ENCODE measurements at regions not wholly inside any gene's neighbourhood (a gene's known extent, or its start where the extent isn't known, plus 50 kb on each side); places are given as distances from the start of the nearest gene placed in this dataset.

DNA sequence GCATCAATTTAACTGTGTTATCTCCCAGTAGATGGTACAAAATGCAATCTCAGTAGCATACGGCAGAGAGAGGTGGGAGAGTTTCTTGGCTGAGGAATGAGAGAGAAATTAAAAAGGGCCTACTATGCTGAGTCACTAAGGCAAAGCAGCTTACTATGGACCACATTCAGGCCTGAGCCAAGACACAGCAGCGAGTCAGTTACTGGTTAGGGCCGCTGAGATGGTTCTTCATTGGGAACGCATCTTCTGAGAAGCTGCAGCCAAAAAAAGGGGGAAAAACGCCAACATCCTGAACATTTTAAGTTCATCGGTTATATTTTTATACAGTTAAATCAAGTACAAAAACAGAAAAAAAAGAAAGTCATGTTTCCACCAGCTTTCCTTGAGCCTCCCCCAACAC is 61.1 kb upstream of the BDNF start:
- DNase-seq: no peak
- Histone ChIP-seq H3K27ac (no peak overlapping the region), H3K4me1 (no peaks in the 10 kb centered on the region), H3K27me3 (no peaks in the 10 kb centered on the region), H3K36me3 (no peaks in the 10 kb centered on the region), H3K4me3 (no peak overlapping the region), H3K9me3 (no peaks in the 10 kb centered on the region)
- TF ChIP-seq, protein P1, sequence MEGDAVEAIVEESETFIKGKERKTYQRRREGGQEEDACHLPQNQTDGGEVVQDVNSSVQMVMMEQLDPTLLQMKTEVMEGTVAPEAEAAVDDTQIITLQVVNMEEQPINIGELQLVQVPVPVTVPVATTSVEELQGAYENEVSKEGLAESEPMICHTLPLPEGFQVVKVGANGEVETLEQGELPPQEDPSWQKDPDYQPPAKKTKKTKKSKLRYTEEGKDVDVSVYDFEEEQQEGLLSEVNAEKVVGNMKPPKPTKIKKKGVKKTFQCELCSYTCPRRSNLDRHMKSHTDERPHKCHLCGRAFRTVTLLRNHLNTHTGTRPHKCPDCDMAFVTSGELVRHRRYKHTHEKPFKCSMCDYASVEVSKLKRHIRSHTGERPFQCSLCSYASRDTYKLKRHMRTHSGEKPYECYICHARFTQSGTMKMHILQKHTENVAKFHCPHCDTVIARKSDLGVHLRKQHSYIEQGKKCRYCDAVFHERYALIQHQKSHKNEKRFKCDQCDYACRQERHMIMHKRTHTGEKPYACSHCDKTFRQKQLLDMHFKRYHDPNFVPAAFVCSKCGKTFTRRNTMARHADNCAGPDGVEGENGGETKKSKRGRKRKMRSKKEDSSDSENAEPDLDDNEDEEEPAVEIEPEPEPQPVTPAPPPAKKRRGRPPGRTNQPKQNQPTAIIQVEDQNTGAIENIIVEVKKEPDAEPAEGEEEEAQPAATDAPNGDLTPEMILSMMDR (IDR thresholded peaks at IDR 0.05): no peak
- ATAC-seq: no peak
- intact Hi-C loops (cut with DNase I): no loop called here
- FAIRE-seq: no peak
- 71 to 78% methylated on average over 6 of the region's 6 CpGs for WGBS, 2 donors

DNA sequence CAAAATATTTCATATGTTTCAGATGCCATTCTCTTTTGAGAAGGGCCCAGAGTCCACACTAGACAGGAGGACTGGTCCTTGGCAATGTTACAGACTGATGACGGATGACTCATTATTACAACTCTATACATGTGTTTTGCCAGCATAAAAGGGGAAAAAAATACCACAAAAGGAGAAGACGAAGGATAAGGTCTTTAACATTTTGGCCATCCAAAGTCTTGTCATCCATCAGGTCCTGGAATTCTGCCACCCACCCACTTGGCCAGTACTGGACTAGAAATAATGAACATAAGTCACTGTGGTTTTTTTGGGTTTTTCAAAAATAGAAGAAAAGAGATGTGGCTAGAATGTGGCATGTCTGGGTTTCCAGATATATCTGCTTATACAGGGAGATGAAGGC is 57.7 kb upstream of the BDNF start:
- DNase-seq (no peak), ATAC-seq (no peak), FAIRE-seq (no peak)
- no peak overlapping the region for H3K27ac ChIP-seq
- WGBS, 2 donors: 62 to 74% methylated on average over 2 of the region's 2 CpGs
- no peaks in the 10 kb centered on the region for H3K27me3 ChIP-seq
- H3K4me1 ChIP-seq: no peaks in the 10 kb centered on the region
- H3K9me3 ChIP-seq: no peaks in the 10 kb centered on the region
- TF ChIP-seq, protein P1 (IDR thresholded peaks at IDR 0.05): no peak
- no peaks in the 10 kb centered on the region for H3K36me3 ChIP-seq
- intact Hi-C loops (cut with DNase I): no loop called here
- no peak overlapping the region for H3K4me3 ChIP-seq

DNA sequence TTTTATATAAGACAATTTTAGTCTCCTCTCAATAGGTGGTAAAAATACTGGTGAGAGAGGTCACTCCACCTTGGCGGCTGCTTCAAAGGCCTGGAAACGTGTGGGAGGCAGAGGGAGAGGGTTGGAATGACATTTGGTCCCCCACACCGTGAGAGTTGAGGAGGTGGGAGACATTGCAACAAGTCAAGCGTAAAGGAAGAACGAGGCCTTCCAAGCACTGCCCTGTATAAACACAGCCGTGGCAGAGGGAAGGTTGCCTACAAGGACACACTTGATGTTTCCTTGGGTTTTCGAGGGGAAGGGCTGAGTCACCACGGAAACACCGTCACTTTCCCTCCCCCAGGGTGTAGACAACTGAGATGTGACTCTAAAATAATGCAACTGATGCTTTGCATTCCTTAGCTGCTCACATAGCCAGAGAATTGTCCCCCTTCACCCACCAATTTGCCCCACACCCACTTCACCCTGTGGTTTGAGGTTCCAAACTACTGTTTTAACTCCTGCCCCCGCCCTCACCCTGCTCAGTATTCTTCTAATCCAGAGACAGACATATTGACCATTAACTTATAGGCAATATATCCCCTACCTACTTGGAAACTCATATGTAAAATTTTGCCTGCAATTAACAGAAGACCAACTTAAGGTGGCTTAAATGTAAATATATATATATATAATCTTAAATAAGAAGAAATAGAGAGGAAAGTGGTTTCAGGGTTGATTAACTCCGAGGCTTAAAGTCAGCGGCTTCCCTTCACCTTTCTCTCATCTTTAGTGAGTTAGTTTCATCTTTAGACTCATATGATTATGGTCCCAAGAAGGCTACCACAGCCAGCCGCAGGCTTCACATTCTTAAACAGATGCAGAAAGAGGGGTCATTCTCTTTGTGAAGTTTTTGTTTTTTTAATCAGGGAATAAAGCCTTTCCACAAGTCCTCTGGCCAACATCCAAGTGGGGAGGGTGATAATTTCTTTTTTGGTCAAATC is 54.1 kb upstream of the BDNF start:
- intact Hi-C loops (cut with DNase I): no loop called here
- 40 to 49% methylated on average over 13 of the region's 13 CpGs for WGBS, 2 donors

More for the DNA sequence above, 54.1 kb upstream of the BDNF start:
- no peak for FAIRE-seq
- Histone ChIP-seq H3K36me3 (no peaks in the 10 kb centered on the region), H3K27ac (no peak overlapping the region), H3K27me3 (no peaks in the 10 kb centered on the region), H3K4me3 (no peak overlapping the region), H3K4me1 (no peaks in the 10 kb centered on the region), H3K9me3 (no peaks in the 10 kb centered on the region)
- no peak for ATAC-seq
- TF ChIP-seq, protein P1 (IDR thresholded peaks at IDR 0.05): no peak
- no peak for DNase-seq
